HG02763 (cell line): ENCODE measurements at regions not wholly inside any gene's neighbourhood (a gene's known extent, or its start where the extent isn't known, plus 50 kb on each side); places are given as distances from the start of the nearest gene placed in this dataset.

Experiments
- ATAC-seq: cut with Tn5 transposase; IDR thresholded peaks from one replicate; pipeline ENCODE4 v1.9.1; 2021; ENCODE audit warnings: mild to moderate bottlenecking, moderate library complexity; ENCODE audit not compliant: unreplicated experiment

DNA sequence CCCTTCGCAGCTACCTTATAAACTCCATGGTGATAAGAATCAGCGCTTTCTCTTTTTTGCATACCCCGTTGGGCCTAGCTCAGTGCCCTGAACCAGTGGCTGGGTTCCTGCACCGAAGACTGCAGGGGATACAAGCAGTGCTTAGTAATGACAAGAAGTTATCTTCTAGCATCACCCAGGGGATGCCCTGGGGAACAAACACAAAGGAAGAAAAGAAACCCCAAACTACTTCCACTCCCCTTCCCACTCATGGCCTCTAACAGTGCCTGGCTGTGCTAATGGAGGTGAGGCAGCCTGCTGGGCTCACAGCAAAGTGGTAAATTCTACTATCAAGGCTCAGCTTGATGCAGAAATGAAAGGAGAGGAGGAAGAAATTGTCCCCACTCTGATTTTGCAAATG, 314.7 kb downstream of the TXNL1 start:
- ATAC-seq = no peak

DNA sequence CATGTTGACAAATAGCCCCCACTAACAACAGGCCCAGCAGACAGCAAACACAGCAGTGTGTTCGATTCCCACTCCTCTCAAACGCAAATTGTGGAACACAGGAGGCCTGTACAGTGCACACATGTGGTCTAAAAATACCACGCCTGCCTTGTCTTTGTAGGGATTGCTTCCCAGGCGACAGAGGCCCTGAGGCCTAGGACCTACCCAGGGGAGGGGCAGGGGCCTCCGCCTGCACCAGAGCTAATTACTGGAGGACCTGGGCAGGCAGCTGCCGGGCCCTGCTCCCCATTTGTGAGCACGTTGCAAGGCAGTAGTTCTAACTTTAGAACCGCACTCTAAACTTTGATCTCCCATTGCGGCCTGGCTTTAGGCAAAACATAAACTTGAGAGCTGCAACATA, 316.0 kb downstream of the TXNL1 start:
- ATAC-seq = no peak

GRCh38 chr18:56321470-56321869, 316.9 kb downstream of the TXNL1 start:
- no peak for ATAC-seq

DNA sequence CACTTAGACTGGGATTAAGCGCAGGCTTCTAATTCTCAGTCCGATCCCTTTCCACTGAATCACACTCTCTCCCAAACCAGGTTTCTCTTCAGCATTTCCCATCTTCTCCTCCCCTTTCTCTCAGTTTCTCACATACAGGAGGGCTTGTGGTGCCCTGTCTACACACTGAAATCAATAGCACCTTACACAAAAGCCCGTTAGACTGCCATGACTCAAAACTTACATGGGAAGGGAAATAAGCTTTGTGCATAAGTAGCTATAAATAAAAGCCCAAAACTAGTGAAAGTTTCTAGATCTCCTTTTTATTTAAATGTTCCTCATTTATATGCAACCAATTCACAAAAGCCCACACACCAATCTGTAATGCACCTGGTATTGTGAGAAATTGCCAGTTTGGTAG, 318.4 kb downstream of the TXNL1 start:
- no peak for ATAC-seq

DNA sequence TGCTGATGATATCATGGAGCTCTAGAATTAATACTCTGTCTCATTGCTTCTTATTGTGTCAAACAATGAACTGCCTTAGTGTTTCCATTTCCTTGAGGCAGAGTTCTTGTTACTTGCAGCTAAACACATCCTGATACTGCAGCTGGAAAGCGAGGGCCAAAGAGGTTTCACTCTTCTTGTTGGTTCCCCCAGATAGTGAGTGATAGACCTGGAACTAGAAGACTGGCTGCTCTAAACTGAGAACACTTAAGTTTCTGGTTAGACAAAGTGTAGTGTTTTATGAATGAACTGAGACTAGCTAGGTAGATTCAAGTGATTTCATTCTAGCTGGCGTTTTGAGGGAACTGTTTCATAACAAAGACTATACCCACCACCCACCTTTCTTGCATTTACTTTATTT, 321.7 kb downstream of the TXNL1 start:
- ATAC-seq = no peak

DNA sequence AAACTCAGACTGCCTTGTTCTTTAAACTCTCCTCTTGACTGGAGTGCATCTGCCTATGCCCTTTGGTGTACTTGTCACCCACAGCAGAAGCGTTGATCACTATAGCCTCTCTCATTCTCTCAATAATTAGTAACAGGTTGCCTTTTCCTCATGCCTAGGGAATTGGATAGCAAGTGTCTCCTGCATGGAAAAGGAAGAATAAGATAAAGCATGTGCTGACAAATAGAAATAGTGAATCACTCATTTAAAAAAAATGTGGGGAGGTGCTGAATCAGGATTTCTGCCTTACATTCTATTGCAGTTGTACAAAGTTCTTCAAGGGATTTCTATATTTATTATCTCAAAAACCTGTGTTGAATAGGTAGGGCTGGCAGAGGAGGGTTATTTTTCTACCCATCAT, 323.0 kb downstream of the TXNL1 start:
- no peak for ATAC-seq

- ATAC-seq = no peak
These were observed 324.0 kb downstream of the TXNL1 start for GRCh38 chr18:56314396-56314795.

- ATAC-seq = no peak
These were observed 325.6 kb downstream of the TXNL1 start for GRCh38 chr18:56312551-56313335.

DNA sequence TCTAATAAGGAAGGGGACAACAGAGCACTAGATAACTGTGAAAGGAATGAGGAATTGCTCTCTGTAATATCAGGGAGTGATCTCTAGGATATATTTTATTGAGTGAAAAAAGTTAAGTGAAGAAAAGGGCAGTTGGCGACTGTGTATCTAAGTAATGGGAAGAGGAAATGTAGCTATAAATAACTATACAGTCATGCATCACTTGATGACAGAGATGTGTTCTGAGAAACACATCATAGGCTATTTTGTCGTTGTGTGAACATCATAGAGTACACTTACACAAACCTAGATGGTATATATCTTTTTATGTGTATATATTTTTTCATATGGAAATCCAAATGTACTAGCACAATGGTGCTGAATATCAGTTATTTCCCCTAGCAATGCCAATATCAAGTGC, 329.3 kb downstream of the TXNL1 start:
- no peak for ATAC-seq

- no peak for ATAC-seq
These were observed 330.8 kb downstream of the TXNL1 start for GRCh38 chr18:56307354-56308170.

DNA sequence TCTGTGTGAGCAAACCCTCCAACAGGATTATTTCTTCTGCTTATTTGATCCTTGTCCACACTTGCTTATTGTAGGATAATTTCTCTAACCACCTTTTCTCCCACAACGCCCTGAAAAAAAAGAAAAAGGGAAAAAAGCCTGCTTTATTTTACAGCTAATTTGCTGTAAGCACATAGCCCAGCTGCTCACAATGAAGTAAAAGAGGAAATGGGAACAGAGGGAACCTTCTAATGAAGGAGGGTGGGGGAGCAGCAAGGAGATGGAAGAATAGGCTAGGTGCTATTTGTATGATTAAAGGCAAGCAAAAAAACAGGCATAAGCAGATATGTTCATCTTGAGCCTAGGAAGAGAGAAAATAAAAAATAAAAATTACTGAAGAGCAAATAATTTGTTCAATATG, 331.6 kb downstream of the TXNL1 start:
- no peak for ATAC-seq

GRCh38 chr18:56305583-56305982, 332.8 kb downstream of the TXNL1 start:
- ATAC-seq = no peak

- no peak for ATAC-seq
These were observed 336.2 kb downstream of the TXNL1 start for GRCh38 chr18:56302156-56302555.

DNA sequence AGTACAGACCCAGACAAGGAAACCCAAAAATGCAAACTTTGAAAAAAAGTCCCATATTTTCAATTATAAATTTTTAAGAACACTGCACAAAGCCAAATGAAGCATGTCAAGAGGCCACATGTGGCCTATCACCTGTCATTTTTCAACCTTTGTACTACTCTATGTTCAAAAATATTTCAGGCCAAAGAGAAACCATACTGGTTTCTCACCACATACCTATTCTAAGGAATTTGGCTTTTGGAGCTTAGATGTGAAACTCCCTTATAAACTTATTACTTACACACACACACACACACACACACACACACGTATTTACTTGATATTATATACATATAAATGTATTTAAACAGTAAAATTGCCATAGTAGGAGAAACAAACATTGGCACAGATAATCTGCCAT, 338.7 kb downstream of the TXNL1 start:
- ATAC-seq = no peak

DNA sequence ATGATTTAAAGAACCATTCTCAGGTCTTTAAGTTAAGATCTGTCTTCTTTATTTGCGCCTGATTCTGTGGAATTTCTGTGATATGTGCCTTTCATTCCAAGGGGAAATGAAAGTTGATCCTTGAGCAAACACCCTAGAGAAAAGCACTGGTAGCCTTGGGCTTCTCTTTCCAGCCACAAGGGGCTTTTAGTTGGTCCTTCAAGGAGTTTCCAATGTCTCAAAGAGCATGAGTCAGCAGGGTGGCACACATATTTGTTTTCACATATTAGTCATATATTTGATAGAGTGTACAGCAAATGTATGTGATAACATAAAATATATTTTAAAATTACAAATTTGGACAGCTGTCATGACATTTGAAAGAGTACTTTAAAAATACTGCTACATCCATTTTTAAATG, 339.5 kb downstream of the TXNL1 start:
- no peak for ATAC-seq

DNA sequence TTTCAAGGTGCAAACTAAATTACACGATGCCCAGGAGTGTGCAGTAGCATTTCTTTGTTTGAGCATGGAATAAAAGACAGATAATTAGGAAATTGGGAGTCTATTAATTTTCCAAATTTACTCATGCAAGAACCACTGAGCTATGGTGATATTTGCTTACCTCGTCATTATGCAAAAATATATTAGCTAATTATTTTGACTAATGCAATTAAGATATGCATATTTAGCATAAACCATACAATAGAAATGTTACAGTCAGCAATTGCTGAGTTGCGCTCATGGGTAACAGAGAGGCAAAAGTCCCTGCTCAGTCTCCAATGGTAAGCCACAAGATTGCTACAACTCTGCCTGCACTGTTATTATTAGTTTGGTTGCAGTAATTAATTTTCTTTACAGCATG, 342.0 kb downstream of the TXNL1 start:
- ATAC-seq = no peak

DNA sequence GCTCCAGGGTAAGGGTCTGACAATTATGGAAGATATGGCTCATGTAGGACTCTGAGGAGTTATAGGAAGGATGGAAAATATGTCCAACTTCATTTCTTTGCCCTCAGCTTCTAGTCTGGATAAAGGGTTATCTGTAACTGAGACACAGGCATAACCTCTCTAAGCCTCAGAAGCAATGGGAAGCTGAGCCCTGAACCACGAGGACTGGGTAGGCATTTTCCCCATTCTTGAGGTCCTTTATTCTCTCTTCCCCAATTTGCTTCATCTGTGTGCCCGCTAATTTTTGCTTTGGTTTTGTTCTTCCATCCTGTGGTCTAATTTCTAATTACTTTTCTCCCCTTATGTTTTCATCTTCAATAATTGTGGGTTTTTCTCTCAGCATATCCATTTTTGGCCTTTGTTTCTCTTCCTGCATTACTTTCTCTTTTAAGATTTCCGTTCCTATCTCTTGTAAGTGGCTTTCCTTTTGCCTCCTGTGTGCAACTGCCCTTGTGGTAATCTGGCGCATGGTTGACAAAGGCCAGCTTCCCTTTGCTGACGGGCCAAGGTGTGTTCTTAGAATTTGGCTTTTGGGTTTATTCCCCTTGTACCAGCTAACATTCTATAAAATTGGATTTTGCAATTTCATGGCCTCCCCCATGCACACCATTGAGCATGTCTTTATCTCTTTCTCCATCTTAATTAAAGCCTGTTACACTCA, 343.8 kb downstream of the TXNL1 start:
- no peak for ATAC-seq

GRCh38 chr18:56291294-56291693, 347.1 kb downstream of the TXNL1 start:
- ATAC-seq = no peak

DNA sequence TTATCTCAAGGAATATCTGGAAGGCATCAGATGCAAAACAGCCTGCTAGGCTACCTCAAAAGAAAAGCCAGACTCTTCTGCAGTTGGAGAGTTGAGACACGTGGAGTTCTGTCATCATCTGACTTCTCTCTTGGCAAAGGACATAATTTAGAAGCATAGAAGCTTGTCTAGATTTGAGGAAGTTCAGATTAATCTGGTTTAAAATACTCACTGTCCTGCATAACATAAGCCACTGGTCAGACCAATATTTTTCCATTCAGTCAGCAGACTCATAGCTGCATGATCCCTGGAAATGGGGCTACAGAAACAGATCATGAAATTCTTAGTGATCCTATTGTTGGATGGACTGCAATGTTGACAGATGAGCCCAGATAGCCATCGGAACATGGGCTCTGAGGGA, 349.0 kb downstream of the TXNL1 start:
- no peak for ATAC-seq

- ATAC-seq = no peak
These were observed 351.5 kb downstream of the TXNL1 start for GRCh38 chr18:56286775-56287325.

DNA sequence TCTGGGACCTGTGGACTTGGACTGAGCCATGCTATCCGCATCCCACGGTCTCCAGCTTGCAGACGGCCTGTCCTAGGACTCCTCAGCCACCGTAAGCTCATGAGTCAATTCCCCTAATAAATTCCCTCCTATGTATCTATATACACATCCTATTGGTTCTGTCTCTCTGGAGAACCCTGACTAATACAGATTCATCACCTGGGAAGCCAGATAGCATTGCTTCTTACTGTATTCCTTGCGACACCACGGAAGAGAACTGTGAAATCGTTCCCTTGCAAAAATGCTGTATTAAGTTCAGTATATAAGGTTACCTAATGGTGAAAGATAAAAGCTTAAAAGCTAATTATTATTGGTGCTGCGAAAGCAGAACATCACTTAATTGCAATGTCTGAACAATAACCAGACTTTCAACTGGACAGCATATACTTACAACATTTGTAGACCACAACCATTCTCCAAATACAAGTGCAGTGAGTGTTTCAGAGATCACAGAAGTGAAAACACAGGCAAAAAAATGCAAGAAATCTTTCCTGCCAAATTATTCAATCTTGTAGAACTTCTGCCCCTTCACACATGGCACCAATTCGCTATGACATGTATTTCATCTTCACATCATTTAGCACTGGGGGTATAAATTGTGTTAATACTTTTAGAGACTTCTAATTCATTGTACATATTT, 352.9 kb downstream of the TXNL1 start:
- ATAC-seq = no peak
